Stimulated activated CD4-positive, alpha-beta T cell treated with anti-CD3 and anti-CD28 coated beads, Interleukin-12 subunit alpha, Interleukin-12 subunit beta, amount 100 ng/mL, for 24 hours (primary cell): ENCODE measurements at regions not wholly inside any gene's neighbourhood (a gene's known extent, or its start where the extent isn't known, plus 50 kb on each side); places are given as distances from the start of the nearest gene placed in this dataset.
"Not testable (repeated sequence)": the region's sequence is repeated elsewhere in the genome, so short reads cannot be mapped to it uniquely, and the experiment has no call there.

Source experiments
- DNase-seq, 2 experiments: peaks; one replicate each; pipeline ENCODE4 v3.0.0-alpha.2; 2020; ENCODE audit warnings: low read depth in 2 of 2

- DNase-seq = not testable (repeated sequence)
Observed at GRCh38 chr18:73324187-73324831, 456.5 kb upstream of the NETO1 start.

GRCh38 chr18:73318739-73319479 lies 451.1 kb upstream of the NETO1 start:
- DNase-seq = no peak

GRCh38 chr18:73316513-73316912 lies 448.7 kb upstream of the NETO1 start:
- no peak for DNase-seq

- DNase-seq = no peak
Observed at GRCh38 chr18:73315381-73315780, 447.6 kb upstream of the NETO1 start.

GRCh38 chr18:73313476-73313875 lies 445.7 kb upstream of the NETO1 start:
- DNase-seq = no peak

- DNase-seq = no peak
Observed at GRCh38 chr18:73296686-73297085, 428.9 kb upstream of the NETO1 start.

- no peak for DNase-seq
Observed at GRCh38 chr18:73292156-73292555, 424.4 kb upstream of the NETO1 start.

- no peak for DNase-seq
Observed at GRCh38 chr18:73288813-73289212, 421.0 kb upstream of the NETO1 start.

- no peak for DNase-seq
Observed at GRCh38 chr18:73286584-73286983, 418.8 kb upstream of the NETO1 start.

GRCh38 chr18:73283788-73284187 lies 416.0 kb upstream of the NETO1 start:
- DNase-seq = no peak

GRCh38 chr18:73283032-73283431 lies 415.2 kb upstream of the NETO1 start:
- DNase-seq = no peak

GRCh38 chr18:73279498-73279897 lies 411.7 kb upstream of the NETO1 start:
- DNase-seq = no peak

GRCh38 chr18:73274812-73275621 lies 407.2 kb upstream of the NETO1 start:
- DNase-seq = no peak

- no peak for DNase-seq
Observed at GRCh38 chr18:73270920-73271634, 403.3 kb upstream of the NETO1 start.

- no peak for DNase-seq
Observed at GRCh38 chr18:73264562-73264921, 396.8 kb upstream of the NETO1 start.

- no peak for DNase-seq
Observed at GRCh38 chr18:73261923-73262322, 394.1 kb upstream of the NETO1 start.

GRCh38 chr18:73261243-73261642 lies 393.5 kb upstream of the NETO1 start:
- DNase-seq = no peak

GRCh38 chr18:73258375-73259087 lies 390.7 kb upstream of the NETO1 start:
- no peak for DNase-seq

- no peak for DNase-seq
Observed at GRCh38 chr18:73254564-73254963, 386.8 kb upstream of the NETO1 start.

GRCh38 chr18:73249030-73249429 lies 381.2 kb upstream of the NETO1 start:
- no peak for DNase-seq

- DNase-seq = no peak
Observed at GRCh38 chr18:73246763-73247162, 379.0 kb upstream of the NETO1 start.
